Mesenchymal stem cell (in vitro differentiated cells and primary cell): ENCODE measurements at regions not wholly inside any gene's neighbourhood (a gene's known extent, or its start where the extent isn't known, plus 50 kb on each side); places are given as distances from the start of the nearest gene placed in this dataset.

ENCODE experiments used
- DNase-seq: peaks from one replicate; pipeline ENCODE4 v3.0.0-alpha.2; 2013
- H2AFZ ChIP-seq: one replicate; pipeline ENCODE4 v1.6.1; 2013; ENCODE audit warnings: low read depth, mild to moderate bottlenecking, control low read depth, inconsistent platforms, low read length, moderate library complexity
- H2AK5ac ChIP-seq: 2 replicates; pipeline ENCODE4 v1.6.1; 2013; ENCODE audit warnings: low read length, moderate library complexity, mild to moderate bottlenecking, inconsistent platforms; ENCODE audit not compliant: severe bottlenecking
- H2BK120ac ChIP-seq: one replicate; pipeline ENCODE4 v1.6.1; 2013; ENCODE audit warnings: low read depth, mild to moderate bottlenecking, inconsistent platforms, low read length, moderate library complexity
- H2BK12ac ChIP-seq, 2 experiments: one replicate each; pipeline ENCODE4 v1.6.1; 2013; ENCODE audit warnings: inconsistent platforms in 2 of 2, low read length in 2 of 2, mild to moderate bottlenecking in 2 of 2, moderate library complexity in 2 of 2, control low read depth in 1 of 2
- H2BK15ac ChIP-seq: one replicate; pipeline ENCODE4 v1.6.1; 2013; ENCODE audit warnings: mild to moderate bottlenecking, low read depth, inconsistent platforms; ENCODE audit not compliant: poor library complexity, severe bottlenecking
- H2BK5ac ChIP-seq: 2 replicates; pipeline ENCODE4 v1.6.1; 2013; ENCODE audit warnings: low read depth, mild to moderate bottlenecking, low read length, control low read depth, inconsistent platforms; ENCODE audit not compliant: poor library complexity, severe bottlenecking
- H3K14ac ChIP-seq, 2 experiments: one replicate each; pipeline ENCODE4 v1.6.1; 2013; ENCODE audit warnings: inconsistent platforms in 2 of 2, low read length in 2 of 2, control low read depth in 1 of 2, mild to moderate bottlenecking in 1 of 2, moderate library complexity in 1 of 2
- H3K18ac ChIP-seq, 2 experiments: one replicate each; pipeline ENCODE4 v1.6.1; 2013; ENCODE audit warnings: inconsistent platforms in 2 of 2, low read length in 2 of 2, control low read depth in 1 of 2, low read depth in 1 of 2, mild to moderate bottlenecking in 1 of 2
- H3K23ac ChIP-seq, 2 experiments: one replicate each; pipeline ENCODE4 v1.6.1; 2013; ENCODE audit warnings: inconsistent platforms in 2 of 2, low read length in 2 of 2, mild to moderate bottlenecking in 2 of 2, moderate library complexity in 2 of 2, control low read depth in 1 of 2
- H3K27ac ChIP-seq: 2 replicates; pipeline ENCODE4 v1.5.1; 2013; ENCODE audit warnings: mild to moderate bottlenecking, moderate library complexity, low read length, control low read depth, inconsistent platforms; ENCODE audit not compliant: poor library complexity, severe bottlenecking
- H3K27me3 ChIP-seq, 2 experiments: 2 replicates each; pipeline versions ENCODE4 v1.6.1 to v1.7.0; 2013; ENCODE audit warnings: low read length in 2 of 2, mild to moderate bottlenecking in 2 of 2, moderate library complexity in 2 of 2, control low read depth in 1 of 2, inconsistent platforms in 1 of 2; ENCODE audit not compliant: control insufficient read depth in 1 of 2, insufficient read depth in 1 of 2
- H3K36me3 ChIP-seq, 2 experiments: 2 replicates each; pipeline versions ENCODE4 v1.6.1 to v1.7.0; 2013; ENCODE audit warnings: low read length in 2 of 2, control low read depth in 1 of 2, inconsistent platforms in 1 of 2, low read depth in 1 of 2, mild to moderate bottlenecking in 1 of 2; ENCODE audit not compliant: insufficient read depth in 2 of 2, control insufficient read depth in 1 of 2
- H3K4ac ChIP-seq, 2 experiments: one replicate each; pipeline ENCODE4 v1.6.1; 2013; ENCODE audit warnings: inconsistent platforms in 2 of 2, low read length in 2 of 2, mild to moderate bottlenecking in 2 of 2, moderate library complexity in 2 of 2, control low read depth in 1 of 2, low read depth in 1 of 2
- H3K4me1 ChIP-seq: 2 replicates; pipeline ENCODE4 v1.6.1; 2013; ENCODE audit warnings: low read depth, low read length, control low read depth; ENCODE audit not compliant: control insufficient read depth, insufficient read depth
- H3K4me2 ChIP-seq: 2 replicates; pipeline ENCODE4 v1.6.1; 2013; ENCODE audit warnings: low read length, mild to moderate bottlenecking, inconsistent platforms; ENCODE audit not compliant: poor library complexity, severe bottlenecking
- H3K4me3 ChIP-seq, 2 experiments: 2 replicates each; pipeline versions ENCODE4 v1.5.1 to v1.7.0; 2013; ENCODE audit warnings: low read length in 2 of 2, mild to moderate bottlenecking in 2 of 2, control low read depth in 1 of 2, low read depth in 1 of 2; ENCODE audit not compliant: insufficient read depth in 1 of 2
- H3K79me1 ChIP-seq: replicated peaks from 2 replicates; pipeline ENCODE4 v1.6.1; 2013; ENCODE audit warnings: mild to moderate bottlenecking, control low read depth, low read length, inconsistent platforms; ENCODE audit not compliant: poor library complexity, severe bottlenecking
- H3K9ac ChIP-seq: 2 replicates; pipeline ENCODE4 v1.7.0; 2013; ENCODE audit warnings: mild to moderate bottlenecking, low read length, moderate library complexity
- H3K9me3 ChIP-seq: 2 replicates; pipeline ENCODE4 v1.7.0; 2013; ENCODE audit warnings: mild to moderate bottlenecking, low read length; ENCODE audit not compliant: control insufficient read depth
- H4K8ac ChIP-seq: one replicate; pipeline ENCODE4 v1.6.1; 2013; ENCODE audit warnings: inconsistent platforms, mild to moderate bottlenecking, low read length, moderate library complexity
- H4K91ac ChIP-seq: one replicate; pipeline ENCODE4 v1.6.1; 2013; ENCODE audit warnings: mild to moderate bottlenecking, low read length, inconsistent platforms
- WGBS: methylation state at CpG from one replicate; pipeline ENCODE4 v1.1.7; 2013; ENCODE audit warnings: mixed read lengths; 5-methylcytosine and 5-hydroxymethylcytosine counted together

GRCh38 chr6:66054967-66055366 is 347.9 kb upstream of the EYS start:
- Histone ChIP-seq H3K9me3 (no peaks in the 10 kb centered on the region), H2BK120ac (no peak overlapping the region), H3K4me2 (no peak overlapping the region), H3K23ac (no peak overlapping the region), H3K27ac (no peak overlapping the region), H4K91ac (no peak overlapping the region), H3K18ac (no peak overlapping the region), H2BK5ac (no peak overlapping the region), H3K27me3 (no peaks in the 10 kb centered on the region), H3K36me3 (no peaks in the 10 kb centered on the region), H3K4ac (no peak overlapping the region), H2AK5ac (no peak overlapping the region), H3K14ac (no peak overlapping the region), H2BK12ac (no peak overlapping the region), H2BK15ac (no peak overlapping the region), H3K79me1 (no peaks in the 10 kb centered on the region), H3K9ac (no peak overlapping the region), H2AFZ (no peak overlapping the region), H3K4me3 (no peak overlapping the region), H4K8ac (no peak overlapping the region), H3K4me1 (no peaks in the 10 kb centered on the region)
- no peak for DNase-seq
- 100% methylated on average over 1 of the region's 2 CpGs for WGBS

DNA sequence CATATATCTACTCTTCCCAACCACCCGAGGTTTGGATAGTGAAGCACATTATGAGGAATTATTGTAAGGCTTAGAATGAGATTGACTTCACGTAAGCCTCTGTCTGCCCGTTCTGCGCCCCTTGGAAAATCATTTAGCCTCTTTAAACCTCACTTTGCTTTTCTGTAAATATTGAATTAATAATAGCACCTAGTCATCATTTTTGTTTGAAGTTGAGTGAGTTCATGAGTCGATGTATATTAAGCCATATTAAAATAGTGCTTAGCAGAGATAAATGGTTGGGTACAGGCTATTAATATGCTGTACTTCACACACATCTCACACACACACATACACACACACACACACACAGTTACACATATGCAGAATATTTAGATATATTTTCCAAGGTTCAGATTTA is 344.8 kb upstream of the EYS start:
- Histone ChIP-seq H4K91ac (no peak overlapping the region), H3K9ac (no peak overlapping the region), H3K18ac (no peak overlapping the region), H3K4ac (no peak overlapping the region), H2BK120ac (no peak overlapping the region), H2AFZ (no peak overlapping the region), H3K27ac (no peak overlapping the region), H3K14ac (no peak overlapping the region), H2BK12ac (no peak overlapping the region), H3K27me3 (no peaks in the 10 kb centered on the region), H3K4me2 (no peak overlapping the region), H3K79me1 (no peaks in the 10 kb centered on the region), H2BK15ac (no peak overlapping the region), H4K8ac (no peak overlapping the region), H3K36me3 (no peaks in the 10 kb centered on the region), H3K4me3 (no peak overlapping the region), H3K23ac (no peak overlapping the region), H3K4me1 (no peaks in the 10 kb centered on the region), H2BK5ac (no peak overlapping the region), H2AK5ac (no peak overlapping the region), H3K9me3 (no peaks in the 10 kb centered on the region)
- 100% methylated on average over 2 of the region's 5 CpGs for WGBS
- no peak for DNase-seq

DNA sequence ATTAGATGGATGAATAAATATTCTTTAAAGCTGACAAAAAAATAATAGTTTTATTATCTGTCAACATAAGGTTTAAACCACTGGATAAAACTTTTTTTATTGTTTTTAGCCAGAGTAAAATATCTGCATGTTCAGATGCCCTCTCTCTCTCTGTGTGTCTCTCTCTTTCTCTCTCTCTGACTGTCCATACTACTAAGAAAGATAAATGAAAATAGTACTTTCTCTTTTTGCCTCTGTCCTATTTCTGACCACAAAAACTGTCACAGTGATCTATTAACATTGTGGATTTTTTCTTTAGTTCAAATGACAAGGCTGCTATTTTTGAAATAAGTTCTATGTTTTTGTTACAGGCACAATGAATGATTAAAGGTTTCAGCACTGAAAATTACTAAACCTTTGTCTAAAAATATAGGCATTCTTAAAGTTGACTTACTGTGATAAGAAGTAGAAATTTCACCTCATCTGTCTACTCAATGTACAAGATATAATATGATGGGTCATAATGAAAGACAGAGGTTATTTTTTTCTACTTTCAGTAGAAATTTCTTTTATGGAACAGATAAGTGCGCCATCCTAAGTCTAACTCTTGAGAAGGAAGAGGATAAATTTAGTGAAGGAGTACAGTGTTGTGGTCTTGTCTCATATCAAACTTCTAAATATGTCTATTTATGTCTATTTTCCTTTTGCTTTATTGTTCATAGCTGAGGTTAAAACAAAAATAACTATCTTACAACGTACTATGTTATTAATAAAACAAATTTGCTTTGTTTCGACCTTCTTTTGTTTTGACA is 341.9 kb upstream of the EYS start:
- WGBS: no CpG with 5 or more reads among the region's 3 CpGs
- H3K4me2 ChIP-seq: no peak overlapping the region

DNA sequence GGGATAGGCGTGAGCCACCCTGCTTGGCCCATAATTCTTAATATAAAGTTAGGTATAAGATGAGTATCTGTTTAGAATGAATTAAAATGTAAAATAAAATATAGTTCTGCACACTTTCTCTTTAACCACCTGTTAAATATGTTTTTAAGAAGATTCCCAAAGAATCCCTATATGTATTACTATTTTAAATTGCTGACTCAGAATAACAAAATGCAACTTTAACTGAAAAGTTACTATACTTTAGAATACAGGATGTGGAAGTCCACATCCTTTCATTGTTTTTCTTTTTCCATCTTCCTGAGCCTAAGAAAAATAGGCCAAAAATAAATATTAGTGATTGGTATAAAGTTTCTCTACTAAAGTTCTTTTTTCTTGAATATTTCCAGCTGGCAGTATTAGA is 325.6 kb upstream of the EYS start:
- no peaks in the 10 kb centered on the region for H3K79me1 ChIP-seq
- no peak overlapping the region for H3K4me3 ChIP-seq
- H3K4ac ChIP-seq: no peak overlapping the region
- no peak overlapping the region for H3K14ac ChIP-seq
- H3K9ac ChIP-seq: no peak overlapping the region
- H3K9me3 ChIP-seq: no peaks in the 10 kb centered on the region
- no peak for DNase-seq
- H2AK5ac ChIP-seq: no peak overlapping the region
- no peaks in the 10 kb centered on the region for H3K27me3 ChIP-seq
- no peak overlapping the region for H2AFZ ChIP-seq
- no CpG with 5 or more reads among the region's 1 CpG for WGBS
- H4K91ac ChIP-seq: no peak overlapping the region
- no peak overlapping the region for H3K27ac ChIP-seq
- no peak overlapping the region for H2BK15ac ChIP-seq
- H2BK5ac ChIP-seq: no peak overlapping the region
- no peak overlapping the region for H3K18ac ChIP-seq
- H3K4me2 ChIP-seq: no peak overlapping the region
- H3K23ac ChIP-seq: no peak overlapping the region
- no peak overlapping the region for H2BK12ac ChIP-seq
- no peaks in the 10 kb centered on the region for H3K36me3 ChIP-seq
- H2BK120ac ChIP-seq: no peak overlapping the region
- no peaks in the 10 kb centered on the region for H3K4me1 ChIP-seq
- no peak overlapping the region for H4K8ac ChIP-seq

More for the DNA sequence above, 341.9 kb upstream of the EYS start:
- Histone ChIP-seq H3K27me3 (no peaks in the 10 kb centered on the region), H2AFZ (no peak overlapping the region), H2BK5ac (no peak overlapping the region), H3K9ac (no peak overlapping the region), H4K8ac (no peak overlapping the region), H3K36me3 (no peaks in the 10 kb centered on the region), H3K9me3 (no peaks in the 10 kb centered on the region), H3K4me1 (no peaks in the 10 kb centered on the region), H3K4ac (no peak overlapping the region), H3K27ac (no peak overlapping the region), H2BK15ac (no peak overlapping the region), H3K14ac (no peak overlapping the region), H2BK120ac (no peak overlapping the region), H2AK5ac (no peak overlapping the region), H3K79me1 (no peaks in the 10 kb centered on the region), H3K4me3 (no peak overlapping the region), H3K18ac (no peak overlapping the region), H3K23ac (no peak overlapping the region), H2BK12ac (no peak overlapping the region), H4K91ac (no peak overlapping the region)
- no peak for DNase-seq
